Stimulated activated CD4-positive, alpha-beta T cell treated with anti-CD3 and anti-CD28 coated beads, Interleukin-2, amount 100 ng/mL, for 48 hours (primary cell): ENCODE measurements at regions not wholly inside any gene's neighbourhood (a gene's known extent, or its start where the extent isn't known, plus 50 kb on each side); places are given as distances from the start of the nearest gene placed in this dataset.
"Not testable (repeated sequence)": the region's sequence is repeated elsewhere in the genome, so short reads cannot be mapped to it uniquely, and the experiment has no call there.

ENCODE experiments used
- DNase-seq, 2 donors: peaks; one replicate each; pipeline ENCODE4 v3.0.0-alpha.2; 2020

DNA sequence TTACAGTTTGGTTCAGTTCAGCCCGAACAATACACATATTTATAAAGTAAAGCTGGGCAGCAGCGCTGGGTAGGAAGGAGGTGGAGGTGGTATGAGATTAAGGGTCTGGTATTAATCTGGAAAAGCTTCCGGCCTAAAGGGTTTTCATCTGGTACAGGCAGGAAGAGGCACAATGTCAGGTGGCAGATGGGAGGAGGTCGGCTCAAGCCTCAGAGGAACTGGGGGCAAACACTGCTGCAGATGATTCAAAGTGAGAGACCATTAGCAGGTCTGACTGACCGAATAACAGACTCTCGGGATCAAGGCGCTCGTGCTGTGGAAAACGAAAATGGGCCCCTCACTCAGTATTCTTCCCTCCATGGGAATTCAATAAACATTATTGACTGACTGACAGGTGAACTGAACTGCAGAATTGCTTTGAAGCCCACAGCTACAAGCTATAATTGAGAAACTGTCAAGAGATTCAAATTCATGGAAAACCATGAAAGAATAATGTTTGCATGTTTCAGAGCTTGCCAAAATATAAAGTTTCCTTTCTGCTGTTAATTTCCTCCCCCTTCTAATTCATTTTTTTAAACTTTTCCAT is 75.3 kb downstream of the TMEM167A start:
- DNase-seq, result no peak

DNA sequence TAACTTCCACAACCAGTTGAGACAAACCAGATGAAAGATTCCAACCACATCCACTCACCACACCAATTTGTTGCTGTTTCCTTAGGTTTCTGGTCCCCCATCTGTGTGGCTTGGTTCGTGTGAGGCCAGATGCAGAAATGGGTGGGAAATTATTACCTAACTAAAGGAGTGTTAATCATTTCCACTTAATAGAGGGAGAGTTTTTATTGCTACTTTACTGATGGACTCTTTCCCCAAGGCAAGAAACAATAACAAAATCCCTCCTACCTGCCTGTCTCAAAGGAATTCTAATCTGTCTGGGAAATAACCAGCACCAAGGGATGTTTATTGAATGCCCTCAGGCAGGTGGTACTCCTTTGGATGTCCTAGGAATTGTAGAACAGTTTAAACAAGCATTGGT is 76.3 kb downstream of the TMEM167A start:
- DNase-seq, result no peak

DNA sequence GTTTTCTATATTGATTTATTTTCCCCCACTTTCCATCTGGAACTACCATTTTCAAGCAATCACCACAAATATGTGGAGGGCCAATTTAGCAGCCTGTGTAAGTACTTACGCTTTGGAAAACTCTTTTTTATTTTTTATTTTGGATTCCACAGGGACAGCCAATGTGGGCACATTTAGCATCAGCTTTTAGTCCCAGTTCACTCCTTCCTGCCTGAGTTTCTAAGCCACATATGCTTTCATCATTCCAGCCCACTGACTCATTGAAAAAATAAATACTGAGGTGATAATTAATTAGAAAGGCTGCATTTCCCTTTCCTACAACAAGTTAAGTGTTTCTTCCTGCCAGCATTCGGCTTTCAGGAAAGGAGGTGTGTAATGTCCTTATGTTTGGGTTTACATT is 76.8 kb downstream of the TMEM167A start:
- no peak for DNase-seq

DNA sequence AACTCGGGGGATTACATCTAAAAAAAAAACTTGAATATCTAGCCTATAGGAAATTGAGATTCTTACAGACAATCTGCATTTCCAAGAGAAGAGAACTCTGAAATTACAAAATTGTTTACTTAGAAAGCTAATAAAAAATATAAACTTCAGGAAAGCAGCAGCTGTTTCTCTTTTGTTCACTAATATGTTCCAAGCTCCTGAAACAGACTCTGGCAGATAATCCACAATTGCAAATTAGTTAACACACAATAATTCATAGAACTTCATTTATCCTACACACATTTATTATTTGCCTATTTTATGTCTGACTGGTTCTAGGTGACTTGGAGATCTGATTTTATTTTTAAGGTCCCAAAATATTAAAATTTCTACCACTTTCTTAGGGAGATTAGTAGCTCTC is 83.8 kb downstream of the TMEM167A start:
- no peak for DNase-seq

DNA sequence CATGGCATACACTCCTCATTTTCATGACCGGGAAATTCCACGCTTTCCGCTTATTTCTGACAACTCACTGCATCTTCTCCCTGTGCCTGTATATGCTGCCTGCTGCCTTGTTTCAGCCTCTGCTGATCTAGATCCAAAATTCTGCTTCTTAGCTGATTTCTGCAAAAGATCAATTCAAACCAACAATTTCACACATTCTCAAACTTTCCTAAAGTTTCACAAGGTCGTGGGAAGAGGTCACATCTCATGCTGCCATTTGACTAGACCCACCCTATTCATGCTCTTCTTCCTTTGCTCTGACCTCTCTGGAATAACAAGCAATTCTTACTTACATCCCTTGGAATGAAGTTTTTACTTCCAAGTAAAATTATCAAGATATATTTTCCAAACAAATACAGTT is 84.5 kb downstream of the TMEM167A start:
- DNase-seq, result no peak

DNA sequence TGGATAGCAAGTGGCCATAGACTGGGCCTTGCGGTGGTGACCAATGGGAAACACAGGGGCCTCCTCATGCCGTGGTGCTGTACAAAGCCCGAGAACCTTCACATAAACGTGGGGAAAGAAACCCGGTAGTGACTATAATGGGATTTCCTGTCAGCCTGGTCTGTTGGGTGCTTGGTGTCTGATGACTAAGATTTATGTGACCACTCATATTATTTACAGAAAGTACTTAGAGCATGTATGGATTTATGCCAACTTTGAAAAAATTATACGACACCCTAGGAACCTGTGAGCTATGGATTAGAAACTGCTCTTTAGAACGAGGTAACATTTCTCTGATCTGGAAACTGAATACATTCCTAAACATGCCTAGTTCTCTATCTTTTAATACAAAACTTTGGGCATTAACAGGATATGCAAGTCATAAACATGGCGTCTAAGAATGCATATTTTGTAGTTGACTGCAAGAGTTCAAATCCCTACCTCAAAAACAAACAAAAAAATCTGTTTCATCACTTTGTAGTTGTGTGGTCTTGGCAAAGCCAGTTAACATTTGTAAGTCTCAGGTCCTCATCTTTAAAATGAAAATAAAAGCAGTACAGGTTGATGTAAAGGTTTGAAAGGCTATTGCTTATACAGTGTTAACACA is 85.4 kb downstream of the TMEM167A start:
- no peak for DNase-seq

DNA sequence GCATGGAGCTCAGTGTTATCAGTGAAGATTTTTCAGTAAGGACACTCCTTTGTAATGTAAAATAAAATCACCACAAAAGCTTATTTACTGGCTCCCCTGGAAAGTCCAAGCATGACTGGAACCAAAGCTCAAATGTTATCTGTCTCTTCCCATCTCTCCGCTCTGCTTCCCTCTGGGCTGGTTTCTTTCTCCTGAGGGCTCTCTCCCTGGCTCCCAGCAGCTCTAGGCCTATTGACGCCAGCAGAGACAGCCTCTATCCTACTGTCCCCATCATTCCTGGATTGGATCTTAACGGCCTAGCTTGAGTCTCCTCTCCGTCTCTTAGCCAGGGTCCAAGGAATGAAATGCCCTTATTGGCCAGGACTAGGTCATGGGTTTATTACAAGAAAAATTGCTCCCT is 86.1 kb downstream of the TMEM167A start:
- no peak for DNase-seq

DNA sequence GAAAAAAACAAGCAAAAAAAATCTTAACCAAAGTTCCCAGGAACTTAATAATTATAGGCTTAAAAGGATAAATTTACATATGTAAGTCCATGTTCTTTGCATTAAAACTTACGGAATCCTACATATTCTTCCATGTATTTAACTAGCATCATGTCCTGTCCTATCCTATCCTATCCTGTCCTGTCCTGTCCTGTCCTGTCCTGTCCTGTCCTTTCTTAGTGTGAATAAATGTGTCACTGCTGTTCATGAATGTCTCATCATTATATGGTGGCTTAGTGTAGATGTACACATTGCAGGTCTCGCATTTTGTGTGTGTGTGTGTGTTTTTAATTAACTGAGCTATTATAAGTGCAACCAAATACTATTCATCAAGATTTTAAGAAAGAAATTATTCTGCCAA is 90.0 kb downstream of the TMEM167A start:
- DNase-seq, result no peak

DNA sequence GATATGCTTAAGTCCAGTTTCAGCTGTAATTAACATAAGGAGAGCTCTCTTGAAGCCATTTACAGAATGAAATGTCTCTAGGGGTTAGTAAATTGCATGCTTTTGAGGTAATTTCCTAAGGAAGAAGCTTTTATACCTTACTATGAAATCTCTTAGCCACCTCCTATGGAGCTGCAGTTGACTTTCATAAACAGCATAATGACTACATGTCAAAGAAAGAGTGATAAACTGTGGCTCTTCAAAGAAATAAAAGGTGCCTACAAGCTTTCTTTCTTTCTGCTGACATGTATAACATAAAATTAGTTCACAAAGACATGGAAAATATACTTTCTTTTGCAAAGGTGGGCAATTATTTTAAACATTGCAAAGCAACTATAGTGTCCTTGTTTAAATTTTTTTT is 90.8 kb downstream of the TMEM167A start:
- DNase-seq, result no peak

DNA sequence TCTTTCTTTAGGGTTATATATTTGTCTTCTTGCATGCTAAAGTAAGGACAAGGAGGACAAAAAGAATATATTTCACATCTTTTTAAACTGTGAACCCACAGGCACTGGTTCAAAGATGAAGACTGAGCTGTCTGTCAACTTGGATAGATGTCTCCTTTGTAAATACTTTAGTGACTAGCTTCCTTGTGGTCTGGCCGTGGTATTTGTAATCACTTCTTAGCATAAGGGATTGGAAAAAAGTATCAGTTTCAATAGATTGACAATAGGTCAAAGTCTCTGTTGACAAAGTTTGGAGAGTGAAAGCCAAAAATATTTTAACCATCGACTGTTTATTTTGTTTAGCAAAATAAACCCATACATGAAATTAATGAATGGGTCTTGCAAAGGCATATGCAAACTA is 91.4 kb downstream of the TMEM167A start:
- DNase-seq, result no peak

DNA sequence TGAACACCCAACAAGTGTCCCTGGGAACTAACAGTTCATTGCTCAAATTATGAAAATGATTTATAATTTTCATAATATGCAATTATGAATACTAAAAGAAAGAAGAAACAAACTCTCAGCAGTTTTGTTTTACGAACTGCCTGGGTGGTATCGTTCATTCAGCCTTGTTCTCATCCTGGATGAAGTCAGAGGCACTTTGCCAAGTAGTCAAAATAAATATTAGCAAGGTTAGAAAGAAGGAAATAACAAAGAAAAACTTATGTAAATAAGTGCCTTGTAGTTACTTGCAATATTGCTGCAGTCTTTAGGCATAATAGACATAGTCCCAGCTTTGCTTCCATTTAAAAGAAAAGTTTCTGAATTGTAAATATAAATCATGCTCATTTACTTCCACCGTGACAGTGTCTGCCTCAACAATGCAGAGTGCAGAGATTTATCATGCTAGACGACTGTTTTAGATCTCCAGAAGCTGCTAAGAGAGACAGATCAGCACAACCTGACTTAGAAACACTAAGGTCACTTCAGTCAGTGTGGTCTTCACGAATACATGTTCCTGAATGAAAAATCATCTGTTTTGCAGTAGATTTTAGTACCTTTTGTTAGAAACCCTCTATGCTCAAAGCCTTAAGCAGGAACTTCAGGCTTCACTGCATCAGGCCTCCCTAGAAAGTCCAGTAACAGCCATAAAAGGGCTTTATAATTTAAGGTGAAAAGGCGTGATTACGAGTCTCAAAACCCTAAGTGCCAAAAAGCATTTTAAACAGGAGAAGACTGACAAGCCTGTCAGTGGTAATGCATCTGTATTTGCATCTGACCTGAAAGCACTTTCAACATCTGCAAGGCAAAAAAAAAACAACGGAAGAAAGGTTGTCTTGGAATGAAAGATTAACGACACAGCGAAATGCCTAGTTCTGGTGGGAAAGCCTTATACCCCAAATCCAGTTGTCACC is 92.1 kb downstream of the TMEM167A start:
- no peak for DNase-seq

DNA sequence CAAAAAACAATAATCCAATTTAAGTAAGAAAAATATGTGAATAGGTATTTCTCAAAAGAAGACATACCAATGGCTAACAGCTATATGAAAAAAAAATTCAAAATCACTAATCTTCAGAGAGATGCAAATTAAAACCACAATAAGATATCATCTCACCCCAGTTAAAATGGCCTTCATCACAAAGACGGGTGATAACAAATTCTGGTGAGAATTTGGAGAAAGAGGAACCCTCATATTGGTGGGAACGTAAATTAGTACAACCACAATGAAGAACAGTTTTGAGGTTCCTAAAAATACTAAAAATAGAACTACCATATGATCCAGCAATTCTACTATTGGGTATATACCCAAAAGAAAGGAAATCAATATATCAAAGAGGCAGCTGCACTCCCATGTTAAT is 94.3 kb downstream of the TMEM167A start:
- DNase-seq, result no peak

DNA sequence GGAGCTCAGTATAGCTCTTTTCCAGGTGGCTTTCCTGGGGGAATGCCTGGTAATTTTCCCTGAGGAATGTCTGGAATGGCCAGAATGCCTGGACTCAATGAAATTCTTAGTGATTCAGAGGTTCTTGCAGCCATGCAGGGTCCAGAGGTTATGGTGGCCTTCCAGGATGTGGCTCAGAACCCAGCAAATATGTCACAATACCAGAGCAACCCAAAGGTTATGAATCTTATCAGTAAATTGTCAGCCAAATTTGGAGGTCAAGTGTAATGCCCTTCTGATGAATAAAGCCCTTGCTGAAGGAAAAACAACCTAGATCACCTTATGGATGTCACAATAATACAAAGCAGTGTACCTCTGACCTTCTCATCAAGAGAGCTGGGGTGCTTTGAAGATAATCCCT is 100.3 kb downstream of the TMEM167A start:
- DNase-seq, result not testable (repeated sequence)

DNA sequence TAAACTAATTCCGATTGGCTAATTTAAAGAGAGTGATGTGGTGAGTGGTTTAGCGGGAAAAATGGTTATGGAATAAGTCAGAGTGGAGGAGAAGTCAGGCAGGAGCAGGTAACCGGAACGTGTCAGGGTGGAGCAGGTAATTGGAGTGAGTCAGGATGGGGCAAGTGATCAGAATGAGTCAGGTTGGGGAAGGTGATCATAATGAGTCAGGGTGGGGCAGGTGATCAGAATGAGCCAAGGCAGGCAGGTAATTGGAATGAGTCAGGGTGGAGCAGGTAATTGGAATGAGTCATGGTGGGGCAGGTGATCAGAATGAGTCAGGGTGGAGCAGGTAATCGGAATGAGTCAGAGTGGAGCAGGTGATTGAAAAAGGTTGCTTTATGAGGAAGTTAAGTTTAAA is 101.4 kb downstream of the TMEM167A start:
- no peak for DNase-seq

DNA sequence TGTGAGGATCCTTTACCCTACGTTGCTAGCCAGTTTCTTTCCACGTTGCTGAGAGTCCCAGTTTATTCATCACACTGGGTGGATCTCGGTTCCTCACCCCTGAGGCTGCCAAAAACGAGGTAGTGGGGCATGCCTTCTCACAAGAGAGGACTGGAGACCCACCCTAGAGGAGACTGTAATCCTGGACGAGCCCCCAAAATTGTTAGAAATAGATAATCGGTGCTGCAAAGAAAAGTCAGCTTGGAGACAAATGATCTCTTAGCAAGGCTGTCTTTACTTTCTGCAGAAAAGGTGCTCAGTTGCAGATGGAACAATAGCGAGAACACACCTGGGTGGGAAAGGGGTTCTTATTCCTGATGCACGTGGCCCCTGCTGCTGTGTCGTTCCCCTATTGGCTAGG is 101.8 kb downstream of the TMEM167A start:
- no peak for DNase-seq

DNA sequence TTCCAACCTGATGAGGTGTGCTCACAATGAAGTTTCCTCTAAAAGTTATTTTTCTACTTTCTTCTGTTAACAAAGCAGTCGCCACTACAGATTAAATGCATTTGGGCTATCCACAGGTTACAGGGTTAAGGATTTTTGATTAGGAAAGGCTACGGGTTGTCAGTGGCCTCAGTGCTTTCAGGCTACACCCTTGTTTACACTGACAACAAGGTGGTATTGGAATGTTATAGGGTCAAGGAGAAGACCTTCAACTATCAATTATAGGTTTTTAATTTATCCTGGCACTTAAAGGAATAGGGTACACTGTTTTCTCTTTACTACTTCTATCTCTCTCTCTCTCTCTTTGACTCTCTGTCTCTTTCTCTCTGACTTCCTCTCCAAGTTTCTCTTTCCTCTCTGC is 102.8 kb downstream of the TMEM167A start:
- DNase-seq, result not testable (repeated sequence)

DNA sequence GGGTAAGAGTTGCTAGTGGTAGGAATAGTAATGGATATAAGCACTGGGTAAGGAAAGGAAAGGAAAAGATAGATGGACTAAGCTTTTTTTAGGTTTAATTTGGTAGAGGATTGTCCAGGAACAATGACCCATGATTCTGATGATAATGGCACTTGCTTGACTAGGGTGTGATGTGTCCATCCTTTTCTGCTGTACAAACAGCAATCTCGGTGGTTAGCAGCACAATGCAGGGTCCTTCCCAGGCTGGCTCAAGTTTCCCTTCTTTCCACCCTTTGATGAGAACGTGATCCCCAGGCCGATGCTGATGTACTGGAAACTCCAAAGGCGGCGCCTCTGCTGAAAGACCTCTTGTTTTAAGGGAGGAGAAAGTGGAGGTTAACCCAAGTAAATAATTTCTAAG is 105.3 kb downstream of the TMEM167A start:
- no peak for DNase-seq

DNA sequence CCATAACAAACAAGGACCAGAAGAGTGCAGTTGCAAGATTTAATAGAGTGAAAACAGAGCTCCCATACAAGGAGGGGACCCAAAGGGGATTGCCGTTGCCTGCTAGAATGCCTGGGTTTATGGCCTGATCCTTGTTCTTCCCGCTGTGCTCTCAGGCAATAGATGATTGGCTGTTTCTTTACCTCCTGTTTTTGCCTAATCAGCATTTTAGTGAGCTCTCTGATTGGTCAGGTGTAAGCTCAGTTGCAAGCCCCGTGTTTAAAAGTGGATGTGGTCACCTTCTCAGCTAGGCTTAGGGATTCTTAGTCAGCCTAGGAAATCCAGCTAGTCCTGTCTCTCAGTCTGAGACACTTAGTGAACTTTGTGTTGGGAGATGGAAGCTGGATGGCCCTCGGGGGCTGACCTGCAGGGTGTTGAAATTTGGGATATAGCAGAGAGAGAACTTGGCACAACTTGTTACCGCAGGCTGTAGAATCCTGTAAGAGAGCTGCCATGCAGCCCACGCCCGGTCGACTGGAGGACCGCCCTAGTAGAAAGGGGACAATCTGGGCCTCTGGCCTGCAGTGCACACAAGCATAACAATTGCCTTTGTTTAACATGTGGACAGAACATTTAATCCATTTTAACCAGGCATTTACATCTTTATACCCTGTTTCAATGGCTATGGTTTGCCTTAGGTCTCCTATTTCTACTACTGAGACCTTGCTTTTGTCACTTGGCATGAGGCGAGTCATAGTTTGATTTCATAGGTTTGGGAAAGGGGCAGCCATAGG is 106.0 kb downstream of the TMEM167A start:
- not testable (repeated sequence) for DNase-seq

DNA sequence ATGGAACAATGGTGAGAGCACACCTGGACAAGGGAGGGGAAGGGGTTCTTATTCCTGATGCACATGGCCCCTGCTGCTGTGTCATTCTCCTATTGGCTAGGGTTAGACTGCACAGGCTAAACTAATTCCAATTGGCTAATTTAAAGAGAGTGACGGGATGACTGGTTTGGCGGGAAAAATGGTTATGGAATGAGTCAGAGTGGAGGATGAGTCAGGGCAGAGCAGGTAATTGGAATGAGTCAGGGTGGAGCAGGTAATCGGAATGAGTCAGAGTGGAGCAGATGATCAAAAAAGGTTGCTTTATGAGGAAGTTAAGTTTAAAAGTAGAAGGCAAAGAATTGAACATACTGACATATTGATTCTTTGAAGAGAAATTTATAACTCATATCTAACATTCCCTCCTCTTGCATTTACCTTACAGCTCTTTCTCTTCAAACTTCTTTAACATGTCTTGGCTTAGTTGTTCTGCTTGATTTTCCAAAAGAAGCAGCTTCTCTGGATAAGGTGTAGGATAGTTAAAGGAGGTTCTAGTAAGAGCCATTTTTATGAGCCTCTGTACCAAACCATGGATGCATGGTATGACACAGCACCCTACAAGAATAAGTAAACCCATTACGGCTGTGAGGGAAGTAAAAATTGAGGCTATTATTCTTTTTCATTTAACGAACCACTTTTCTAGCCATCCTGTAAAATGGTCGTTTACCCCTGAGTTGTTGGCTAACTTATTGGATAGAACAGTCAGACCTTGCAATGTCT is 107.8 kb downstream of the TMEM167A start:
- DNase-seq, result peak; percentile 16 to 27

DNA sequence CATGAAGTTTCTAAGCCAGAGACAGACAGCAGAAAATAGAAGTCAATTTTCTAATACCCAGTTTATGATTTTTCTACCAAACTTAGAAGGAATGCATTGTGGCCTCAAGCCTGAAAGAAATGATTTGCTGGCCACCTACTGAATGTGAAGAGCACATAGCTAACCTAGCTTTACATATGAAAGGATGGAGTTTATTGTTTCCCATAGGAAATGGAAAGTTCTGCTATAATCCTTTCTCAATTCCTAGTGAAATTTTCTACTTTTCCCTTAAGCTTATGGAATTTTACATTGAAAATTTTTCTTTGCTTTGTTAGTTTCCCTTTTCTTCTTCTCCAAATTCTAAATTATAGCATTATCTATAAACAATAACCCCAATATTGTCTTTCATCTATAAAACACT is 110.1 kb downstream of the TMEM167A start:
- DNase-seq, result no peak

DNA sequence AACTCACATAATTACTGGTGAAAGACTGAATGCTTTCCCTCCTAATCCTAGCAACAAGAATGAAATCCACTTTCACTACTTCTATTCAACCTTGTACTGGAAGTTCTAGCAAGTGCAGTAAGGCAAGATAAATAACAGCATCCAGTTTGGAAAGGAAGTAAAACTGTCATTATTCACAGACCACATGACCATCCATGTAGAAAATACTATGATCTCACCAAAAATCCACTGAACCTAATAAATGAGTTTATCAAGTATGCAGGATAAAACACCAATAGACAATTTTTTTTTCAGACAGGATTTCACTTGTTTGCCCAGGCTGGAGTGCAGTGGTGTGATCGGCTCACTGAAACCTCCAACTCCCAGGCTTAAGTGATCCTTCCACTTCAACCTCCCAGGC is 117.7 kb downstream of the TMEM167A start:
- DNase-seq, result no peak

DNA sequence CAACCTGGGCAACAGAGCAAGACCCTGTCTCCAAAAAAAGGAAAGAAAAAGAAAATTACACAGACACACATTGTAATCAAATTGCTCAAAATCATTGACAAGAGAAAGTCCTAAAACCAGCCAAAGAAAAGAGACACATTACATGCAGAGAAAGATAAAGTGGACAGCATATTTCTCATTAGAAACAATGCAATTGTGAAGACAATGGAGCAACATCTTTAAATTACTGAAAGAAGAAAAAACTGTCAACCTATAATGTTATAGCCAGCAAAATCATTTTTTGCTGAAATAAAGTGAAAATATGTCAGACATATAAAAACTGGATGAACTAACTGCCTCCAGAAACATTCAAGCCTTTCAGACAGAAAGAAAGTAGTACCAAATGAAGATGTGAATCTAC is 120.6 kb downstream of the TMEM167A start:
- no peak for DNase-seq

DNA sequence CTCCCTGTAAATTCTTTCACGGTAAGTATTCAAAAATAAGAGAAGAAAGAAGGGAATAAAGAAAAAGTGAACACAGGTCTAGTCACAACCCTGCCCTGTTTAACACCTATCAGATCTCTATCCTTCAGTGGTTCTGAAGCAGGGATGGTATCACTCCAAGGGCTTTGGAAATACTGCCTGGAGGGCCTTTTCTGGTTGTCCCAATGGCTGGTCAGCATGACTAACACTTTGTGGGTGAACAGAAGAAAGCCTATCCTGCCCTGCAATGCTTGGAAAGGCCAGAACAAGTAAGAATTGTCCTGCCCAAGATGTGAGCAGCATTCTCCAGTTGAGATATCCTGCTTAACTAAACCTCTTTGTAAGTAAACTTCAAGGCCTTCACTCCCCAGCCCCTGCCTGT is 124.9 kb downstream of the TMEM167A start:
- DNase-seq, result no peak
